Upper lobe of right lung (tissue), 1 donor: ENCODE measurements at regions not wholly inside any gene's neighbourhood (a gene's known extent, or its start where the extent isn't known, plus 50 kb on each side); places are given as distances from the start of the nearest gene placed in this dataset.

ENCODE experiments used
- ATAC-seq: fragments of 200-7000 bp; cut with Tn5 transposase; one replicate; pipeline ENCODE4 v1.9.1; 2020; ENCODE audit warnings: mild to moderate bottlenecking, moderate library complexity
- DNase-seq: peaks from one replicate; pipeline ENCODE4 v3.0.0-alpha.2; 2020
- H3K27ac ChIP-seq: fragments of 200-600 bp; one replicate; pipeline ENCODE4 v1.8.0; 2022
- H3K27me3 ChIP-seq: fragments of 200-600 bp; one replicate; pipeline ENCODE4 v1.8.0; 2022; ENCODE audit warnings: mild to moderate bottlenecking
- H3K36me3 ChIP-seq: fragments of 200-600 bp; one replicate; pipeline ENCODE4 v1.8.0; 2022
- H3K4me1 ChIP-seq: fragments of 200-600 bp; one replicate; pipeline ENCODE4 v1.8.0; 2022
- H3K4me3 ChIP-seq: fragments of 200-600 bp; one replicate; pipeline ENCODE4 v1.8.0; 2022; ENCODE audit warnings: mild to moderate bottlenecking
- H3K9me3 ChIP-seq: fragments of 200-600 bp; one replicate; pipeline ENCODE4 v1.8.0; 2022
- intact Hi-C: fragments of 100-400 bp; cut with DNase I; formaldehyde crosslinking; loops from one replicate; pipeline ENCODE4 v1.11.0; 2022
- TF ChIP-seq, protein P1 (sequence below): fragments of 200-600 bp; IDR thresholded peaks from one replicate; pipeline ENCODE4 v1.8.0; 2022; ENCODE audit warnings: antibody characterized with exemption
- donor health status: DM: no; HTN: yes; CAD: no; lungs with severe emphysema.

- intact Hi-C loops = no loop called here
- no peaks in the 10 kb centered on the region for H3K4me1 ChIP-seq
- DNase-seq (no peak), ATAC-seq (no peak)
- no peak overlapping the region for H3K27ac ChIP-seq
- no peaks in the 10 kb centered on the region for H3K9me3 ChIP-seq
- no peaks in the 10 kb centered on the region for H3K27me3 ChIP-seq
- H3K36me3 ChIP-seq = no peaks in the 10 kb centered on the region
- no peak overlapping the region for H3K4me3 ChIP-seq
- TF ChIP-seq, protein P1, sequence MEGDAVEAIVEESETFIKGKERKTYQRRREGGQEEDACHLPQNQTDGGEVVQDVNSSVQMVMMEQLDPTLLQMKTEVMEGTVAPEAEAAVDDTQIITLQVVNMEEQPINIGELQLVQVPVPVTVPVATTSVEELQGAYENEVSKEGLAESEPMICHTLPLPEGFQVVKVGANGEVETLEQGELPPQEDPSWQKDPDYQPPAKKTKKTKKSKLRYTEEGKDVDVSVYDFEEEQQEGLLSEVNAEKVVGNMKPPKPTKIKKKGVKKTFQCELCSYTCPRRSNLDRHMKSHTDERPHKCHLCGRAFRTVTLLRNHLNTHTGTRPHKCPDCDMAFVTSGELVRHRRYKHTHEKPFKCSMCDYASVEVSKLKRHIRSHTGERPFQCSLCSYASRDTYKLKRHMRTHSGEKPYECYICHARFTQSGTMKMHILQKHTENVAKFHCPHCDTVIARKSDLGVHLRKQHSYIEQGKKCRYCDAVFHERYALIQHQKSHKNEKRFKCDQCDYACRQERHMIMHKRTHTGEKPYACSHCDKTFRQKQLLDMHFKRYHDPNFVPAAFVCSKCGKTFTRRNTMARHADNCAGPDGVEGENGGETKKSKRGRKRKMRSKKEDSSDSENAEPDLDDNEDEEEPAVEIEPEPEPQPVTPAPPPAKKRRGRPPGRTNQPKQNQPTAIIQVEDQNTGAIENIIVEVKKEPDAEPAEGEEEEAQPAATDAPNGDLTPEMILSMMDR = no peak
Observed at GRCh38 chr10:93218386-93218785, 144.7 kb downstream of the CYP26A1 start.

DNA sequence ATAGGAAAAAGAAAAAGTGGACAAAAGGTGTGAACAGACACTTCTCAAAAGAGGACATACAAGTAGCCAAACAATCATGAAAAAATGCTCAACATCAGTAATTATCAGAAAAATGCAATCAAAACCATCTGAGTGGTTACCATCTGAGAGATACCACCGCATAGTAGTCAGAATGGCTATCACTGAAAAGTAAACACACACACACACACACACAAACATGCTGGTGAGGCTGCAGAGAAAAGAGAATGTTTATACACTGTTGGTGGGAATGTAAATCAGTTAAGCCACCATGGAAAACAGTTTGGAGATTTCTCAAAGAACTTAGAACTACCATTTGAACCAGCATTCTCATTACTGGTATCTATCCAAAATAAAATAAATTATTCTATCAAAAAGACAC, 145.7 kb downstream of the CYP26A1 start:
- TF ChIP-seq, protein P1 = no peak
- ATAC-seq (no peak), DNase-seq (no peak)
- Histone ChIP-seq H3K27me3 (no peaks in the 10 kb centered on the region), H3K36me3 (no peaks in the 10 kb centered on the region), H3K4me3 (no peak overlapping the region), H3K4me1 (no peaks in the 10 kb centered on the region), H3K27ac (no peak overlapping the region), H3K9me3 (no peaks in the 10 kb centered on the region)
- intact Hi-C loops = no loop called here

DNA sequence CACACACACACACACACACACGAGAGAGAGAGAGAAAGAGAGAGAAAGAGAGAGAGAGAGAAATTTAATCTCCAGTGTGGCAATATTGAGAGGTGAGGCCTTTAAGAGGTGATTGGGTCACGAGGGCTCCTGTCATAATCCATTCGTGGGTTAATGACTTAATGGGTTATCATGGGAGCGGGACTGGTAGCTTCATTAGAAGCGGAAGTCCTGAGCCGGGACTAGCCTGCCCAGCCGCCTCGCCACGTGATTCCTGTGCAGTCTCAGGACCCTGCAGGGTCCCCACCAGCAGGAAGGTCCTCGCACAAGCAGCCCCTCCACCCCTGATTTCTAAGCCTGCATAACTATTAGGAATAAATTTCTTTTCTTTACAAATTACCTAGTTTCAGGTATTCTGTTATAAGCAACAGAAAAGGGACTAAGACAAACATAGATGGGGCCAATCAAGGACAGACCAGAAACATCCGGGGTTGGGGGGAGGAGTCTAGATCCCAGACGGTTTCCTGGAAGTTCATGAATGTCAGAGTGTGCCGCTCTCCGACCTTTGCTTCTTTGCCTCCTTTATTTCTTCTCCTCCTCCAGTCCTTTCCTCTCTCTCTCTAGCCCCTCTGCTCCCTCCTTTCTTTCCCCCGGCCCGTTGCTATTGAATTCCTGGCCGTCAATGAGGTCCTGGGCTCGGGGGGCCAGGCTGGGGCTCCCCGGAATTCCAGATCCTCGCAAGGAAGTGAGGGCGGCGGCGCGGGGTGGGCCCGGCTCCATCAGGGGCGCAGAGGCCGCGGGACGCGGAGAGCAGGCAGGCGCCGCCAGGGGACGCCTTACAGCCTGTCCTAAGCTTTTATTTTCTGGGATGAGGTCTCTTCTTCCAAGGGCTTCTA, 146.8 kb downstream of the CYP26A1 start:
- TF ChIP-seq, protein P1 = no peak
- ATAC-seq = no peak
- H3K9me3 ChIP-seq = no peaks in the 10 kb centered on the region
- no peaks in the 10 kb centered on the region for H3K27me3 ChIP-seq
- intact Hi-C loops = no loop called here
- no peak overlapping the region for H3K27ac ChIP-seq
- DNase-seq = no peak
- no peaks in the 10 kb centered on the region for H3K4me1 ChIP-seq
- H3K36me3 ChIP-seq = no peaks in the 10 kb centered on the region
- no peak overlapping the region for H3K4me3 ChIP-seq

DNA sequence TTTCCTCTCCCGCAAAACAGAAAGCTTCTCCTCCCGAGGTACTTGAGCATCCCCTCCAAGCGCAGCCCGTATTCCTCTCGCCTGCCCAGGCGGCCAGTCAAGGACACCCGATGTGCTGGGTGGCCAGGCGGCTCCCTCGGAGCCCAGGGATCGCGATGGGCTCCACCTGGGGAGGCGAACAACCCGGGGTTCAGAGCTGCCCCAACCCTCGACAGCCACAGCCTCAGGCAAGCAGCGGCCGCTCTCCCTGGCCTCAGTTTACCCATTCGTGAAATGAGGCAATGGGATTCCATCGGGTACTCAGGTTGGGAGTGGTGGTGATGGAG, 147.4 kb downstream of the CYP26A1 start:
- Histone ChIP-seq H3K27me3 (no peaks in the 10 kb centered on the region), H3K27ac (no peak overlapping the region), H3K4me3 (no peak overlapping the region), H3K4me1 (no peaks in the 10 kb centered on the region), H3K9me3 (no peaks in the 10 kb centered on the region), H3K36me3 (no peaks in the 10 kb centered on the region)
- DNase-seq = no peak
- ATAC-seq = no peak
- TF ChIP-seq, protein P1 = no peak
- intact Hi-C loops = no loop called here

DNA sequence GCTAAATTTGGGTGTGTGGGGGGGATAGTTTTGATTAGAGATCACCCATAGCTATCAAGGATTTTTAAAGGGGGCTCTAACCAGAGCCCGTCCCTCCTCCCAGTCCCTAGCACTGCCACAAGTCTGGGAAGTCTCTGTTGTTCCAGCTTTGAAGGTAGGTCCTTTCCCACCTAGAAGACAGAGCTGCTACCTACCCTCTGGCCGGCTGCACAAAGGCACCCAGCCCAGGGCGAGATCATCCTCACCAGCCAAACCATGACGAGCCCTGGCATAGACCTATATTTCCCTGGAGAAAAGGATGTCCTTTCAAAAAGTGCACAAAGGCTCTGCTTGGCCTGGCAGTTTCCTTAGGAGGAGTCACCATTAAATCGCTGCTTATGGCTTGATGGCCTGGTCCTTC, 147.8 kb downstream of the CYP26A1 start:
- ATAC-seq = no peak
- TF ChIP-seq, protein P1 = no peak
- H3K27ac ChIP-seq = no peak overlapping the region
- no peaks in the 10 kb centered on the region for H3K36me3 ChIP-seq
- no peaks in the 10 kb centered on the region for H3K27me3 ChIP-seq
- intact Hi-C loops = no loop called here
- no peak overlapping the region for H3K4me3 ChIP-seq
- no peaks in the 10 kb centered on the region for H3K4me1 ChIP-seq
- no peaks in the 10 kb centered on the region for H3K9me3 ChIP-seq
- no peak for DNase-seq
